Spleen (tissue), 11 donors: ENCODE measurements at regions not wholly inside any gene's neighbourhood (a gene's known extent, or its start where the extent isn't known, plus 50 kb on each side); places are given as distances from the start of the nearest gene placed in this dataset.

Experiments used
- DNase-seq: peaks from one replicate; pipeline ENCODE4 v3.0.0-alpha.2; 2020
- H3K27ac ChIP-seq, 8 donors: fragments of 200-600 bp; sonication (generic) in 7 of 8; 1 replicate in 4 of 8; 2 replicates in 4 of 8; pipeline versions ENCODE4 v1.5.0 to v1.8.0; 2016 to 2021; ENCODE audit warnings: inconsistent platforms in 4 of 8, mild to moderate bottlenecking in 4 of 8, moderate library complexity in 1 of 8
- H3K27me3 ChIP-seq, 7 donors: fragments of 200-600 bp; sonication (generic) in 6 of 7; replicated peaks in 1 of 7; 1 replicate in 4 of 7; 2 replicates in 3 of 7; pipeline versions ENCODE4 v1.5.0 to v1.8.0; 2016 to 2021; ENCODE audit warnings: inconsistent platforms in 3 of 7, mild to moderate bottlenecking in 1 of 7
- H3K36me3 ChIP-seq, 6 donors: fragments of 200-600 bp; sonication (generic) in 5 of 6; 1 replicate in 4 of 6; 2 replicates in 2 of 6; pipeline versions ENCODE4 v1.5.0 to v1.8.0; 2016 to 2021; ENCODE audit warnings: inconsistent platforms in 2 of 6
- H3K4me1 ChIP-seq, 6 donors: fragments of 200-600 bp; sonication (generic) in 5 of 6; 1 replicate in 3 of 6; 2 replicates in 3 of 6; pipeline versions ENCODE4 v1.5.0 to v1.8.0; 2016 to 2021; ENCODE audit warnings: inconsistent platforms in 3 of 6
- H3K4me3 ChIP-seq, 8 donors: fragments of 200-600 bp; sonication (generic) in 7 of 8; 1 replicate in 4 of 8; 2 replicates in 4 of 8; pipeline versions ENCODE4 v1.5.0 to v1.8.0; 2016 to 2021; ENCODE audit warnings: inconsistent platforms in 4 of 8, mild to moderate bottlenecking in 4 of 8, moderate library complexity in 2 of 8
- H3K9me3 ChIP-seq, 8 donors: fragments of 200-600 bp; sonication (generic) in 7 of 8; 1 replicate in 4 of 8; 2 replicates in 4 of 8; pipeline versions ENCODE4 v1.5.0 to v1.8.0; 2016 to 2021; ENCODE audit warnings: inconsistent platforms in 4 of 8
- POLR2A ChIP-seq, 3 donors: fragments of 450-650 bp; IDR thresholded peaks; one replicate each; pipeline ENCODE4 v1.5.1; 2017; ENCODE audit warnings: antibody characterized with exemption in 3 of 3, mild to moderate bottlenecking in 1 of 3
- POLR2AphosphoS5 ChIP-seq, 3 donors: sonication (generic); formaldehyde crosslinking; IDR thresholded peaks; one replicate each; pipeline ENCODE4 v1.5.1; 2017; ENCODE audit warnings: antibody characterized with exemption in 3 of 3
- WGBS, 5 donors: extraction: QIAGEN DNeasy Blood & Tissue Kit in 3 of 5; methylation state at CpG; one replicate each; pipeline versions ENCODE4 v1.1.5 to v1.1.7; 2013 to 2018; 5-methylcytosine and 5-hydroxymethylcytosine counted together
- intact Hi-C: fragments of 100-400 bp; cut with DNase I; formaldehyde crosslinking; loops from one replicate; pipeline ENCODE4 v1.15.0; 2023; ENCODE audit warnings: low total_unique reads
- TF ChIP-seq, protein P1 (sequence below), 11 experiments: fragments of 200-600 bp in 7 of 11; fragments of 450-650 bp in 4 of 11; sonication (generic) in 4 of 11; IDR thresholded peaks in 8 of 11; conservative IDR thresholded peaks in 3 of 11; 1 replicate in 7 of 11; 2 replicates in 4 of 11; pipeline versions ENCODE4 v1.4.0 to v1.8.0; 2016 to 2021; ENCODE audit warnings: antibody characterized with exemption in 11 of 11, inconsistent platforms in 4 of 11, mild to moderate bottlenecking in 1 of 11
- donor health status: healthy with polysubstance abuse.
- donor health status: DM: no; HTN: no; CAD: no; lungs with moderate emphysema.
- donor health status: DM: no; HTN: no; CAD: no.
- donor health status: Bipolar disorder and iron deficiency.
- donor health status: healthy.
- donor health status: DM: no; HTN: no; CAD: no.
- donor health status: DM: yes; HTN: yes; CAD: no.

DNA sequence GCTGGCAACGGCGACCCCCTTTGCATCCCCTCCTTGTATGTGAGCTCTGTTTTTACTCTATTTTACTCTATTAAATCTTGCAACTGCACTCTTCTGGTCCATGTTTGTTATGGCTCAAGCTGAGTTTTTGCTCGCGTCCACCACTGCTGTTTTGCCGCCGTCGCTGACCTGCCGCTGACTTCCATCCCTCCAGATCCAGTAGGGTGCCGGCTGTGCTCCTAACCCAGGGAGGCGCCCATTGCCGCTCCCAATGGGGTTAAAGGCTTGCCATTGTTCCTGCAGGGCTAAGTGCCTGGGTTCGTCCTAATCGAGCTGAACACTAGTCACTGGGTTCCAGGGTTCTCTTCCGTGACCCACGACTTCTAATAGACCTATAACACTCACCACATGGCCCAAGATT, 2704.4 kb downstream of the PCDH9 start:
- intact Hi-C loops: no loop called here
- H3K27me3 ChIP-seq: no peaks in the 10 kb centered on the region
- H3K4me3 ChIP-seq: no peak overlapping the region
- TF ChIP-seq, protein P1, sequence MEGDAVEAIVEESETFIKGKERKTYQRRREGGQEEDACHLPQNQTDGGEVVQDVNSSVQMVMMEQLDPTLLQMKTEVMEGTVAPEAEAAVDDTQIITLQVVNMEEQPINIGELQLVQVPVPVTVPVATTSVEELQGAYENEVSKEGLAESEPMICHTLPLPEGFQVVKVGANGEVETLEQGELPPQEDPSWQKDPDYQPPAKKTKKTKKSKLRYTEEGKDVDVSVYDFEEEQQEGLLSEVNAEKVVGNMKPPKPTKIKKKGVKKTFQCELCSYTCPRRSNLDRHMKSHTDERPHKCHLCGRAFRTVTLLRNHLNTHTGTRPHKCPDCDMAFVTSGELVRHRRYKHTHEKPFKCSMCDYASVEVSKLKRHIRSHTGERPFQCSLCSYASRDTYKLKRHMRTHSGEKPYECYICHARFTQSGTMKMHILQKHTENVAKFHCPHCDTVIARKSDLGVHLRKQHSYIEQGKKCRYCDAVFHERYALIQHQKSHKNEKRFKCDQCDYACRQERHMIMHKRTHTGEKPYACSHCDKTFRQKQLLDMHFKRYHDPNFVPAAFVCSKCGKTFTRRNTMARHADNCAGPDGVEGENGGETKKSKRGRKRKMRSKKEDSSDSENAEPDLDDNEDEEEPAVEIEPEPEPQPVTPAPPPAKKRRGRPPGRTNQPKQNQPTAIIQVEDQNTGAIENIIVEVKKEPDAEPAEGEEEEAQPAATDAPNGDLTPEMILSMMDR (IDR thresholded peaks at IDR 0.05 in 8 of 11, conservative IDR thresholded peaks at IDR 0.05 in 3 of 11): no peak
- no peak for TF ChIP-seq POLR2AphosphoS5 (IDR thresholded peaks at IDR 0.05)
- no peak for TF ChIP-seq POLR2A (IDR thresholded peaks at IDR 0.05)
- H3K4me1 ChIP-seq: no peaks in the 10 kb centered on the region
- 87 to 95% (median 92%) methylated on average over 15 of the region's 15 CpGs for whole genome bisulfite sequencing, 5 donors
- no peaks in the 10 kb centered on the region for H3K36me3 ChIP-seq
- no peak for DNase-seq
- H3K9me3 ChIP-seq: peaks cover 0 to 4% (median 0%) of the 10 kb centered on the region in 8 donors
- H3K27ac ChIP-seq: no peak overlapping the region

DNA sequence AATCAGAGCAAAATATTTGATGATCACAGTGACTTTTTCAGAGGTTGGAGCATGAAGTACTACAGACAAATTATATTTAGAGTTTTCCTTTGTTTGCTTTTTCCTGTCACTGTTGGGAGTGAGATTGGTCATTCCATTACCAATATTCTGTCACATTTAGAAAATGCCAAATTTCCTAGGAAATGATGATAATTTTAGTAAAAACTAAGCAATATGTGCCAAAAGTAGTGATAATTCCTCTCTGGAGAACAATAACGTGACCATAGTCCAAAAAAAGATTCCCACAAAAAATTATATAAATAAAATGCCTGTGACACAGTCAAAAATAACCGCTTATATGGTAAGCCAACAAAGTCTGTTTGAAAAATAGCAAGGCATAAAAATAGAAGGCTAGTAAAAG, 2719.4 kb downstream of the PCDH9 start:
- Histone ChIP-seq H3K9me3 (peaks cover 0 to 21% (median 0%) of the 10 kb centered on the region in 8 donors), H3K36me3 (no peaks in the 10 kb centered on the region), H3K4me1 (no peaks in the 10 kb centered on the region), H3K4me3 (no peak overlapping the region), H3K27ac (no peak overlapping the region), H3K27me3 (no peaks in the 10 kb centered on the region)
- no peak for DNase-seq
- WGBS, 5 donors: 72 to 80% (median 74%) methylated on average over 2 of the region's 2 CpGs
- intact Hi-C loops: no loop called here
- TF ChIP-seq POLR2AphosphoS5 (IDR thresholded peaks at IDR 0.05) (no peak), POLR2A (IDR thresholded peaks at IDR 0.05) (no peak)
- TF ChIP-seq, protein P1 (IDR thresholded peaks at IDR 0.05 in 8 of 11, conservative IDR thresholded peaks at IDR 0.05 in 3 of 11): no peak

DNA sequence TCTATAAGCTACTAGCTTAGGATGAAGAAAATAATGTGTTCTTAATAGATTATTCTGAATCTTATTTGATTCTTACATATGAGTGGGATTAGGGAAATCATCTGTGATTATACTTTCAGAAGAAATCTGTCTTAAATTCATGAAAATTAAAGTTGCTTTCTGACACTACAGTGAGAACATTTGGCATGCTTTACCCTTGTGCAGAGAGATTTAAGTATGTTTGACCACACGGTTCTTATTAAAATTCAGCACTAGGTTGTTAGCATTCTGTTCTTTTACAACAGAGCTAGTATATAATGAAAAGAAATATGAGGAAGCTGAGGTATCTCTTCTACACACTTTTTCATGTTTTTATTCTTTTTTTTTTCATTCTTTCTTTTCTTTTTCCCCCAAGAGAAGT, 2723.9 kb downstream of the PCDH9 start:
- no peaks in the 10 kb centered on the region for H3K36me3 ChIP-seq
- DNase-seq: no peak
- H3K9me3 ChIP-seq: peaks cover 0 to 9% (median 0%) of the 10 kb centered on the region in 8 donors
- no peak overlapping the region for H3K27ac ChIP-seq
- no peaks in the 10 kb centered on the region for H3K4me1 ChIP-seq
- no peaks in the 10 kb centered on the region for H3K27me3 ChIP-seq
- intact Hi-C loops: no loop called here
- whole genome bisulfite sequencing, 5 donors: 70 to 91% (median 82%) methylated on average over 1 of the region's 1 CpG
- TF ChIP-seq, protein P1 (IDR thresholded peaks at IDR 0.05 in 8 of 11, conservative IDR thresholded peaks at IDR 0.05 in 3 of 11): no peak
- TF ChIP-seq POLR2A (IDR thresholded peaks at IDR 0.05) (no peak), POLR2AphosphoS5 (IDR thresholded peaks at IDR 0.05) (no peak)
- no peak overlapping the region for H3K4me3 ChIP-seq

DNA sequence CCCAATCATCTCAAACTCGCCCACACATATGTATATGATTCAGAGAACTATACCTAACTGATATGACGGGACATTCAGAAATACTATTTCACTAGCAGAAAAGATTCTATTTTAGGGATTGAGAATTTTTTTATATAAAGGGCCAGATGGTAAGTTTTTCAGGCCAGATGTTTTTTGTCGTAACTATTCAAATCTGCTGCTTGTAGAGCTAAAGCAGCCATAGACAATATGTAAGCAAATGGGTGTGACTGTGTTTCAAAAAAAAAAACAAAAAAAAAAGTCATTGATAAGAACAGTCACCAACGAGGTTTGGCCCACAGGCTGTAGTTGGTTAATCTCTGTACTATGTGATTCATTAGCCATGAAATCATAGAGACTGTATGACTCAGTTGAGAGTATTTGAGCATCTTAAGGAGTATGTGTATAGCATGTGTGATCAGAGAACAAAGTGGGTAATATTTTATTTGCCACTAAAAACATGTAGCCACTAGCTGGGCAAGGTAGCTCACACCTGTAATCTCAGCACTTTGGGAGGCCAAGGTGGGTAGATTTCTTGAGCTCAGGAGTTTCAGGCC, 2724.7 kb downstream of the PCDH9 start:
- peaks cover 0 to 9% (median 0%) of the 10 kb centered on the region in 8 donors for H3K9me3 ChIP-seq
- no peaks in the 10 kb centered on the region for H3K27me3 ChIP-seq
- H3K36me3 ChIP-seq: no peaks in the 10 kb centered on the region
- H3K27ac ChIP-seq: no peak overlapping the region
- DNase-seq: no peak
- 65 to 79% (median 76%) methylated on average over 4 of the region's 4 CpGs for WGBS, 5 donors
- H3K4me3 ChIP-seq: no peak overlapping the region
- intact Hi-C loops: no loop called here
- no peaks in the 10 kb centered on the region for H3K4me1 ChIP-seq
- TF ChIP-seq POLR2A (IDR thresholded peaks at IDR 0.05) (no peak), POLR2AphosphoS5 (IDR thresholded peaks at IDR 0.05) (no peak)
- TF ChIP-seq, protein P1 (IDR thresholded peaks at IDR 0.05 in 8 of 11, conservative IDR thresholded peaks at IDR 0.05 in 3 of 11): no peak
